ENCODE measurements at regions not wholly inside any gene's neighbourhood (a gene's known extent, or its start where the extent isn't known, plus 50 kb on each side); places are given as distances from the start of the nearest gene placed in this dataset.

- Histone ChIP-seq H2BK20ac (ENCODE audit: low read depth, low read length, poor library complexity, severe bottlenecking) (no peak overlapping the region), H2AFZ (ENCODE audit: low read length) (no peak overlapping the region), H3K14ac (ENCODE audit: insufficient read depth, low read length) (no peak overlapping the region), H3K27me3 (ENCODE audit: insufficient read depth, low read length) (no peaks in the 10 kb centered on the region), H4K20me1 (ENCODE audit: control insufficient read depth, insufficient read depth, insufficient read length) (no peaks in the 10 kb centered on the region), H3K4ac (ENCODE audit: low read depth, low read length) (no peak overlapping the region), H4K91ac (ENCODE audit: insufficient read length, low read depth, low read length) (no peak overlapping the region), H2BK120ac (ENCODE audit: low read depth, low read length, poor library complexity, severe bottlenecking) (no peak overlapping the region), H3K9me3 (ENCODE audit: control insufficient read depth, low read depth, low read length) (no peaks in the 10 kb centered on the region), H3K4me2 (ENCODE audit: insufficient read depth, insufficient read length, low read length) (no peak overlapping the region), H4K8ac (replicated peaks; ENCODE audit: insufficient read length, low read depth, low read length) (no peak overlapping the region), H3K18ac (ENCODE audit: insufficient read length, low read depth, low read length) (no peak overlapping the region), H3T11ph (ENCODE audit: low read length) (no peak overlapping the region), H3K27ac (ENCODE audit: insufficient read length, low read depth, low read length) (no peak overlapping the region), H3K56ac (ENCODE audit: insufficient read length, low read depth, low read length) (no peak overlapping the region), H3K79me1 (ENCODE audit: insufficient read depth, low read depth, low read length, poor library complexity, severe bottlenecking) (no peaks in the 10 kb centered on the region), H4K5ac (ENCODE audit: insufficient read length, low read depth, low read length) (no peak overlapping the region), H3K9ac (ENCODE audit: extremely low read depth, insufficient read length, low read length) (no peak overlapping the region), H3K79me2 (ENCODE audit: insufficient read depth, low read length) (no peaks in the 10 kb centered on the region), H2BK5ac (ENCODE audit: insufficient read length, low read length) (no peak overlapping the region), H2BK15ac (ENCODE audit: low read depth, low read length) (no peak overlapping the region), H2AK5ac (ENCODE audit: insufficient read length, low read length) (no peak overlapping the region), H2BK12ac (ENCODE audit: insufficient read length, low read depth, low read length) (no peak overlapping the region), H3K23me2 (ENCODE audit: insufficient read length, low read depth, low read length, poor library complexity, severe bottlenecking) (no peaks in the 10 kb centered on the region), H3K4me1 (ENCODE audit: insufficient read depth, low read length) (peaks cover 13% of the 10 kb centered on the region), H3K23ac (ENCODE audit: insufficient read length, low read depth, low read length) (no peak overlapping the region)
- H3K27ac Mint-ChIP-seq, result no peak overlapping the region
- peaks cover 22 to 49% of the 10 kb centered on the region in 2 experiments for H3K4me1 Mint-ChIP-seq
- DNase-seq, result no peak
- TF ChIP-seq CTCF (conservative IDR thresholded peaks at IDR 0.05), result no peak
- H3K36me3 Mint-ChIP-seq (ENCODE audit: insufficient read depth in 1 of 3, low read depth in 3 of 3), result peaks cover 0 to 5% (median 3%) of the 10 kb centered on the region in 3 experiments; a peak in 3 of 7 replicates
- no CpG with 5 or more reads among the region's 5 CpGs for WGBS (ENCODE audit: extremely low coverage, insufficient read length, low lambda C conversion rate)
- H3K27me3 Mint-ChIP-seq (ENCODE audit: low read depth), result peaks cover 20% of the 10 kb centered on the region
- H3K9me3 Mint-ChIP-seq, result no peaks in the 10 kb centered on the region; a peak in 1 of 5 replicates
- no peak overlapping the region for H3K4me3 Mint-ChIP-seq
Observed at GRCh38 chr6:14734416-14735340, 511.2 kb upstream of the JARID2 start.
